VCaP (cell line): ENCODE measurements at regions not wholly inside any gene's neighbourhood (a gene's known extent, or its start where the extent isn't known, plus 50 kb on each side); places are given as distances from the start of the nearest gene placed in this dataset.

ENCODE experiments used
- H3K27ac ChIP-seq: fragments of 450-650 bp; 2 replicates; pipeline ENCODE4 v1.5.1; 2017
- CTCF ChIP-seq: fragments of 450-650 bp; conservative IDR thresholded peaks from 2 replicates; pipeline ENCODE4 v1.5.1; 2017; ENCODE audit warnings: mild to moderate bottlenecking, moderate library complexity

GRCh38 chr13:34148359-34148758 lies 330.4 kb downstream of the RFC3 start:
- H3K27ac ChIP-seq = no peak overlapping the region
- TF ChIP-seq CTCF = no peak

GRCh38 chr13:34151885-34152284 lies 333.9 kb downstream of the RFC3 start:
- TF ChIP-seq CTCF = no peak
- no peak overlapping the region for H3K27ac ChIP-seq

DNA sequence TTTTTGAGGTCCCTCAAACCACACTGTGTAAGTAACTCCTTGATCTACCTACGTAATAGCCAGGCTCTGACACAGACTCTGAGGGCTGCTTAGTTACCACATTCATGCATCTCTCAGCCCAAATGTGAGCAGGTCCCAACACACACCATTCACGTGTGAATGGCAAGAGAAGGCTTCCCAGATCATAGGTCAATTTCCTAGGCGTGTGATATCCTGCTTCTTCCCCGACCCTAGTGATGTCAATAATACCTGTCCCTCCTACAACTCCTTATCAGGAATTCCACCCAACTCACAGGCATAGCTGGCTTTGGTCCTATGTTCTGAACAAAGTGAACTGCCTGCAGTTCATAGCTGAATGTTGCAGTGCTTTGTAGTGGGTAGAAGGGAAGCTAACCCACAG lies 334.5 kb downstream of the RFC3 start:
- H3K27ac ChIP-seq = no peak overlapping the region
- no peak for TF ChIP-seq CTCF

- no peak overlapping the region for H3K27ac ChIP-seq
- no peak for TF ChIP-seq CTCF
Observed at GRCh38 chr13:34152996-34153395, 335.0 kb downstream of the RFC3 start.

GRCh38 chr13:34153428-34154180 lies 335.7 kb downstream of the RFC3 start:
- no peak for TF ChIP-seq CTCF
- no peak overlapping the region for H3K27ac ChIP-seq

- no peak overlapping the region for H3K27ac ChIP-seq
- no peak for TF ChIP-seq CTCF
Observed at GRCh38 chr13:34155931-34156607, 338.1 kb downstream of the RFC3 start.

DNA sequence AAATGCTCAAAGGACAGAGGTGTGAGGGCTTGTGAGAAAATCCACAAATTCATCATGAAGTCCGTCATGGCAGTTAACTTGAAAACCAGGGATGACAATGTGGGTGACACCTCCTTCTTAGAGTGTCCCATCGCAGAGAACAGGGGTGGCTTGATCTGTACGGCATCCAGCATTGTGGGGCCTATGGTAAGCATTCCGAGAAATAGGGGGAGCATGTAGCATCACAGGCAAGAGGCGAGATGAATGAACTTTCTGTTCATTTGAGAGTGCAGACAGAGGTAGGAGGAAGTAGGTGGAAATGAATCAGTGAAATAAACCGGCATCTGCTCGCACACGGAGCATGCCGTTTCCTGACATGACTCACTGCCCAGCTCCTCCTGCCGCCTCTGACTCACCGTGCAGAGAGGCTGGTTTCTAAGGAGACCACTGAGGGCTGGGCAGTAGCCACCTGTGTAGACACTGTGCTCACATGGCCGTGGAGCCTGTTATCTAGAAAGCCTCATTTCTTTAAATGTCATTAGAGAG lies 339.0 kb downstream of the RFC3 start:
- H3K27ac ChIP-seq = no peak overlapping the region
- TF ChIP-seq CTCF = no peak
